HG03097 (cell line): ENCODE measurements at regions not wholly inside any gene's neighbourhood (a gene's known extent, or its start where the extent isn't known, plus 50 kb on each side); places are given as distances from the start of the nearest gene placed in this dataset.

Source experiments
- ATAC-seq: cut with Tn5 transposase; IDR thresholded peaks from one replicate; pipeline ENCODE4 v1.9.1; 2021; ENCODE audit not compliant: unreplicated experiment, low FRiP score

GRCh38 chr4:181200076-181200475 is 1043.1 kb upstream of the TENM3 start:
- no peak for ATAC-seq

- no peak for ATAC-seq
Measured at GRCh38 chr4:181202240-181202639, 1041.0 kb upstream of the TENM3 start.

- no peak for ATAC-seq
Measured at GRCh38 chr4:181204109-181204508, 1039.1 kb upstream of the TENM3 start.

- ATAC-seq: no peak
Measured at GRCh38 chr4:181213551-181213950, 1029.7 kb upstream of the TENM3 start.

GRCh38 chr4:181216501-181216900 is 1026.7 kb upstream of the TENM3 start:
- no peak for ATAC-seq

GRCh38 chr4:181219783-181220416 is 1023.3 kb upstream of the TENM3 start:
- no peak for ATAC-seq

GRCh38 chr4:181224852-181225251 is 1018.4 kb upstream of the TENM3 start:
- ATAC-seq: no peak

GRCh38 chr4:181225616-181226261 is 1017.5 kb upstream of the TENM3 start:
- ATAC-seq: no peak

GRCh38 chr4:181234951-181235680 is 1008.1 kb upstream of the TENM3 start:
- ATAC-seq: no peak

GRCh38 chr4:181245326-181245725 is 997.9 kb upstream of the TENM3 start:
- no peak for ATAC-seq

- ATAC-seq: no peak
Measured at GRCh38 chr4:181249031-181249430, 994.2 kb upstream of the TENM3 start.

GRCh38 chr4:181254771-181255170 is 988.4 kb upstream of the TENM3 start:
- no peak for ATAC-seq

GRCh38 chr4:181258569-181258968 is 984.6 kb upstream of the TENM3 start:
- ATAC-seq: no peak

GRCh38 chr4:181259081-181259709 is 984.0 kb upstream of the TENM3 start:
- ATAC-seq: no peak

GRCh38 chr4:181261279-181261678 is 981.9 kb upstream of the TENM3 start:
- no peak for ATAC-seq

GRCh38 chr4:181264893-181265292 is 978.3 kb upstream of the TENM3 start:
- ATAC-seq: no peak

- no peak for ATAC-seq
Measured at GRCh38 chr4:181265370-181265769, 977.8 kb upstream of the TENM3 start.

GRCh38 chr4:181271116-181271640 is 972.0 kb upstream of the TENM3 start:
- ATAC-seq: no peak

GRCh38 chr4:181272422-181272821 is 970.8 kb upstream of the TENM3 start:
- ATAC-seq: no peak

GRCh38 chr4:181278941-181279340 is 964.3 kb upstream of the TENM3 start:
- no peak for ATAC-seq

GRCh38 chr4:181281451-181281850 is 961.8 kb upstream of the TENM3 start:
- ATAC-seq: no peak
